ENCODE measurements at regions not wholly inside any gene's neighbourhood (a gene's known extent, or its start where the extent isn't known, plus 50 kb on each side); places are given as distances from the start of the nearest gene placed in this dataset.

DNA sequence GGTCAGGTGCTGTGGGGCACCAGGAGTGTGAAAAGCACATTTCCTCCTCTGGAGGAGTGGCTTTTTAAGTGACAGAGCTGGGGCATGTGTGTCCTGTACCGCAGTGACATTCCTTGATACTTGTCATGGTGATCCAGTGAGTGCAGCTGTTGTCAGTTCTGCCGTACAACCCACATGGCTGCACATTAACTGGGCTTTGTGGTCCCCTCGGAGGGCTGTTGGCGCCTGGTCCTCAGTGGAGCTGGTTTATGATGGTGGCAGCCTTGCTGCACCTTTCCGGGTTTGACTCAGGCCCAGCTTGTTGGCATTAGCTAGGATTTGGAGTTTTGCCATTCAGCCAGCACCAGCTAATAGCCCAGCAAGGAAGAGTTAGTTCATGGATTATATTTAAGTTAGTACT lies 77.0 kb downstream of the SLC25A47 start:
- no peak for DNase-seq
- no peaks in the 10 kb centered on the region for H3K9me3 ChIP-seq (replicated peaks)
- intact Hi-C loops (cut with micrococcal nuclease): no loop called here
- H3K4me3 ChIP-seq: no peak overlapping the region
- H3K4me1 ChIP-seq: peaks cover 17% of the 10 kb centered on the region
- H3K27me3 ChIP-seq (ENCODE audit: low read depth): no peaks in the 10 kb centered on the region
- TF ChIP-seq, protein P1, sequence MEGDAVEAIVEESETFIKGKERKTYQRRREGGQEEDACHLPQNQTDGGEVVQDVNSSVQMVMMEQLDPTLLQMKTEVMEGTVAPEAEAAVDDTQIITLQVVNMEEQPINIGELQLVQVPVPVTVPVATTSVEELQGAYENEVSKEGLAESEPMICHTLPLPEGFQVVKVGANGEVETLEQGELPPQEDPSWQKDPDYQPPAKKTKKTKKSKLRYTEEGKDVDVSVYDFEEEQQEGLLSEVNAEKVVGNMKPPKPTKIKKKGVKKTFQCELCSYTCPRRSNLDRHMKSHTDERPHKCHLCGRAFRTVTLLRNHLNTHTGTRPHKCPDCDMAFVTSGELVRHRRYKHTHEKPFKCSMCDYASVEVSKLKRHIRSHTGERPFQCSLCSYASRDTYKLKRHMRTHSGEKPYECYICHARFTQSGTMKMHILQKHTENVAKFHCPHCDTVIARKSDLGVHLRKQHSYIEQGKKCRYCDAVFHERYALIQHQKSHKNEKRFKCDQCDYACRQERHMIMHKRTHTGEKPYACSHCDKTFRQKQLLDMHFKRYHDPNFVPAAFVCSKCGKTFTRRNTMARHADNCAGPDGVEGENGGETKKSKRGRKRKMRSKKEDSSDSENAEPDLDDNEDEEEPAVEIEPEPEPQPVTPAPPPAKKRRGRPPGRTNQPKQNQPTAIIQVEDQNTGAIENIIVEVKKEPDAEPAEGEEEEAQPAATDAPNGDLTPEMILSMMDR (IDR thresholded peaks at IDR 0.05; ENCODE audit: borderline replicate concordance): no peak
- no peak overlapping the region for H3K27ac ChIP-seq (replicated peaks)
- no peaks in the 10 kb centered on the region for H3K36me3 ChIP-seq

DNA sequence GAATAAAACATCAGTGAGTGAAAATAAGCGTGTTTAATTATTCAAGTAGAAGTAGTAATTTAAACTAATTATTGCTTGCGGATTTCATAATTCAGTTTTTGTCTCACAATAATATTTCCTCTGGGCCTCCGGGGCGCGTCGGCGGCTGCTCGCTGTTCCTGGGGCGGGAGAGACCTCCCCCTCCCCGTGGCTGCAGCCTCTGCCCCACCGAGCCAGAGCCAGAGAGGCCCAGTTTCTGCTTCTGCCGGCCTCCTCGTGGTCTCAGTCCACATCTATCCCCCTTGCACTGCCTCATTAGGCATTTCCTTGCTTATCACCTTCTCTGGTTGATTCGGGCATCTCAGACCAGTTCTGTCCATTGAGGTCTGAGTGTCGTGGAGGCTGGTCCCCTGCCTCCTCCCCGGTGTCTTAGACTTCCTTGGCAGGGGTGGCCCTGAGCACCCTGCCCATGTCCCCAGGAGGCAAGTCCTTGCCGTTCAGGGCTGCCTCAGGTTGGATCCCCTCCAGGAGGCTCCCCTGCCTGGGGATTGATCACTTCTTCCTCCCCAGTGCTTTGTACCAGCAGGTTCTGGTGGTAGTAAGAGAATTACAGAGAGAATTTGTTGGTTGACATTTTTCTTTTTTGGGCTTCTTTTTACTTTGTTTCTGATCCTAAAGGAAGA lies 78.0 kb downstream of the SLC25A47 start:
- H3K9me3 ChIP-seq (replicated peaks): no peaks in the 10 kb centered on the region
- no peaks in the 10 kb centered on the region for H3K27me3 ChIP-seq (ENCODE audit: low read depth)
- no peak for DNase-seq
- no peak overlapping the region for H3K27ac ChIP-seq (replicated peaks)
- TF ChIP-seq, protein P1 (IDR thresholded peaks at IDR 0.05; ENCODE audit: borderline replicate concordance): no peak
- H3K4me1 ChIP-seq: peaks cover 23% of the 10 kb centered on the region
- no peaks in the 10 kb centered on the region for H3K36me3 ChIP-seq
- intact Hi-C loops (cut with micrococcal nuclease): no loop called here
- no peak overlapping the region for H3K4me3 ChIP-seq

DNA sequence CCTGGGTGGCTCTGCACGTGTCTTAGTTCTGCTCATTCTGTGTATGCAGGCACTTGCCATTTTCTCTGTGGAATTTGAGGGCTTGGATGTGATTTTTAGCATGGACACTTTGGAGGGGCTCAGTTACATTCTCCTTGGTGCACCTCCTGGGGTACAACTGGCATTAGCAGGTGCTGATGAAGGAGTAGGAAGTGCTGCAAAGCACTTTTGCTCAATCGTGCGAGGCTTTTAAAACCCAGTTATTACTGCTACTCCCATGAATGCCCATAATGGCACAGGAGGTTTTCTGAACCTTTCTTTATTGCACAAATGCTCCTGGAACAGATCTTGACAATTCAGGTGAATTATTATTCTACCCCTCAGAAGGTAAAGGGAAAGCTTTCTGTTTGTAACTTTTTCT lies 78.7 kb downstream of the SLC25A47 start:
- Histone ChIP-seq H3K4me3 (no peak overlapping the region), H3K27ac (replicated peaks) (no peak overlapping the region), H3K27me3 (ENCODE audit: low read depth) (no peaks in the 10 kb centered on the region), H3K9me3 (replicated peaks) (no peaks in the 10 kb centered on the region), H3K4me1 (peaks cover 29% of the 10 kb centered on the region), H3K36me3 (no peaks in the 10 kb centered on the region)
- TF ChIP-seq, protein P1 (IDR thresholded peaks at IDR 0.05; ENCODE audit: borderline replicate concordance): no peak
- intact Hi-C loops (cut with micrococcal nuclease): no loop called here
- no peak for DNase-seq

DNA sequence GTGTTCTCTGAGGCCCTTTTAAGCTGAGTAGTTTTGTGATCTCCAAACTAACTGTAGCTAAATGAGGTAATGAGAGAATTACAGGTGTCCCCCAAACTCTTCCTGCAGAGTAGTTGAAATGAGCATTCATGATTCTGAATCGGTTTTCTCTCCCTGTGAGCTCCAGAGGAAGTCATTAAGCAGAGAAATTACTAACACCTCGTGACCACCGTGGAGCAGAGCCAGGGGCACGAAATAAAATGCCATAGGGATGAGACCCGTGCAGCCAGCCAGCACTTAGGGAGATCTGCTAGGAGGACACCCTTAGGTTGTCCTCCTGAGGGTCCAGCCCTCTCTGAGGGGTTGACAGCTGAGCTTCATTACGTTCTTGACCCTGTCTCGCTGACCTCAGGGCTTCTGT lies 79.5 kb downstream of the SLC25A47 start:
- intact Hi-C loops (cut with micrococcal nuclease): no loop called here
- no peaks in the 10 kb centered on the region for H3K9me3 ChIP-seq (replicated peaks)
- no peak for DNase-seq
- TF ChIP-seq, protein P1 (IDR thresholded peaks at IDR 0.05; ENCODE audit: borderline replicate concordance): no peak
- H3K4me3 ChIP-seq: no peak overlapping the region
- H3K36me3 ChIP-seq: no peaks in the 10 kb centered on the region
- H3K27me3 ChIP-seq (ENCODE audit: low read depth): no peaks in the 10 kb centered on the region
- H3K4me1 ChIP-seq: peaks cover 30% of the 10 kb centered on the region
- H3K27ac ChIP-seq (replicated peaks): no peak overlapping the region

DNA sequence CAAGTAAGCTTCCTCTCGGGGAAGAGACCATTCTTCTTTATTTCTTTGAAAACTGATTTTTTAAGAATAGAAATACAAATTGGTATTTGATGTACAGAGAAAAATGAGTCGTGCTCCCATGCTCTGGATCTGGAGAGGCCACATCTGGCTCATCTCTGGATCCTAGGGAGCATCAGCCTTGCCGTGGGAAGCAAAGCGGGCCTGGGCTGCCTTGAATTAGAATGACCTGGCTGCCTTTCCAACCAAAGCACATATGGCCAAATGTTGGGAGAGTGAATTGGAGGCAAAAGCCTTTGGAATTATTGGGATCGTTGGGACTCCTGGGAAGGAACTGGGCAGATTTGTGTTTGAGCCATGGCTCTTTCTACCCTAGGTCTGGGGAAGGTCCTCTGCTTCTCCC lies 80.0 kb downstream of the SLC25A47 start:
- Histone ChIP-seq H3K36me3 (no peaks in the 10 kb centered on the region), H3K27me3 (ENCODE audit: low read depth) (no peaks in the 10 kb centered on the region), H3K4me1 (peaks cover 30% of the 10 kb centered on the region), H3K9me3 (replicated peaks) (no peaks in the 10 kb centered on the region), H3K27ac (replicated peaks) (no peak overlapping the region), H3K4me3 (no peak overlapping the region)
- TF ChIP-seq, protein P1 (IDR thresholded peaks at IDR 0.05; ENCODE audit: borderline replicate concordance): no peak
- intact Hi-C loops (cut with micrococcal nuclease): no loop called here
- DNase-seq: no peak

All from left ventricle myocardium inferior (tissue), 1 donor.